GM12872 (cell line): ENCODE measurements at regions not wholly inside any gene's neighbourhood (a gene's known extent, or its start where the extent isn't known, plus 50 kb on each side); places are given as distances from the start of the nearest gene placed in this dataset.

ENCODE experiments used
- CTCF ChIP-seq: IDR thresholded peaks from 3 replicates; pipeline ENCODE4 v1.5.1; 2011; ENCODE audit warnings: low read depth, mild to moderate bottlenecking, low read length, moderate library complexity; ENCODE audit not compliant: insufficient read depth

- TF ChIP-seq CTCF = no peak
Measured at GRCh38 chr2:200121931-200122330, 166.5 kb downstream of the MAIP1 start.

- no peak for TF ChIP-seq CTCF
Measured at GRCh38 chr2:200122683-200123082, 167.3 kb downstream of the MAIP1 start.

GRCh38 chr2:200125444-200126284, 170.3 kb downstream of the MAIP1 start:
- TF ChIP-seq CTCF = no peak

DNA sequence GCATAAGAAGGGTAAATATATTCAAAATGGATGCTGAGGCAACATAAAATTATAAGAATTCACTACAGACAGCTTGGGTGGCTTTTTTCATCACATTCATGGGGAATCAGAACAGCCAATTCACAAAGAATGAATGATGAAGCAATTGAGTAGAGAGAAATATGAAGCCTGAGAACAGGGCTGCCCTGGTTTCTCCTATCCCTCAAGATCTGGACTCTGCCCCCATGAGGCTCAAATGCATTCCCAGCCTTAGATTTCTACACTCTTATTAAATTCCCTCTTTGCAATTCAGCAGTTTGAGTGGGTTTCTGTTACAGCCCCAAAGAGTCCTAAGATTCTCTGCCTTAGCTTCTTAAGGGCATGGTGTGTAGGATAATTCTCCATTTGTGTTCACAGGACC, 172.5 kb downstream of the MAIP1 start:
- TF ChIP-seq CTCF = no peak

DNA sequence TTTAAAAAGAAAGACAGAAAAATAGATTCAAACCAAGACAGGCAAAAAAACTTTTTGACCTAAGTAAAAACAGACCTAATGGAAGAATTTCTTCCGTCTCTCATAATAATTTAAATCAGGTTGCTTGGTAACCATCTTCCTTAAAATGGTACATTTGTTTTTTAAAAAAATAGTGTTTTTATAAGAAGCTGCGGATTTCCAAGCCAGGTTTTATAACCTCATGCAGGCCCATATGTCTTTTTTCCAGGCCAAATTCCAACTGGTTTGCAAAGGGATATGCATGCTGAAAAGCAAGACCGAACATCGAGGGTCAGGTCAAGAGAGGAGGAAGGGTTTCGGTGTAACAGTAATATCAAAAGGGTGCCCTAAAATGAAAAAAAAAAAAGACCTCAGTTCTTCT, 172.9 kb downstream of the MAIP1 start:
- TF ChIP-seq CTCF = no peak

GRCh38 chr2:200129721-200130462, 174.5 kb downstream of the MAIP1 start:
- TF ChIP-seq CTCF = no peak

GRCh38 chr2:200130762-200131166, 175.4 kb downstream of the MAIP1 start:
- no peak for TF ChIP-seq CTCF
